C1 segment of cervical spinal cord (tissue), 14 donors: ENCODE measurements at regions not wholly inside any gene's neighbourhood (a gene's known extent, or its start where the extent isn't known, plus 50 kb on each side); places are given as distances from the start of the nearest gene placed in this dataset.
"Not testable (repeated sequence)": the region's sequence is repeated elsewhere in the genome, so short reads cannot be mapped to it uniquely, and the experiment has no call there.

Source experiments
- DNase-seq, 14 donors: peaks; one replicate each; lab custom pipeline; 2025; lab: John Stamatoyannopoulos, UW

DNA sequence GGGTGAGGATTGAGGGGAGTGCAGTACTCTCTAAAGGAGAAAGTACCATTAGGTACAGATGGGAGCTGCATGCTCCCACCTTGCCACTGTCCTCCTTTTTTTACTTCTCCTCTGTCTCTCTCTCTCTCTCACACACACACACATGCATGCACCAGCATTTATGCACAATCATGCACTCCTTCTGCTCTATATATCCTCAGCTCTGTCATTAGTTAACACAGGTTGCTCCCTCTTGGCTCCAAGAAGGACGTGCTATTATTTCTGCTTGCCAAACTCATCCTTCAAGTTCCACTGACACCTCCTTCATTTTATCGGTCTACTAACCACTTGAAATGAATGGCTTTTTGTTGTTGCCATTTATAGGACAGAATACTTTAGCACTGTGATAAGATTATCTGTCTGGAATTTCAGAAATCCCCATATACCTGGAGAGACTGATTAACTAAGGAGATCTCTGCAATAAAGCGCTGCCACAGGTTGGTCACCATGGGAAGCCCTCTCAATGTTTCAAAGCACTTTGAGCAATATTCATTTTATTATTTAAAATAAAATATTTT lies 178.5 kb upstream of the TRIB2 start:
- DNase-seq: no peak

DNA sequence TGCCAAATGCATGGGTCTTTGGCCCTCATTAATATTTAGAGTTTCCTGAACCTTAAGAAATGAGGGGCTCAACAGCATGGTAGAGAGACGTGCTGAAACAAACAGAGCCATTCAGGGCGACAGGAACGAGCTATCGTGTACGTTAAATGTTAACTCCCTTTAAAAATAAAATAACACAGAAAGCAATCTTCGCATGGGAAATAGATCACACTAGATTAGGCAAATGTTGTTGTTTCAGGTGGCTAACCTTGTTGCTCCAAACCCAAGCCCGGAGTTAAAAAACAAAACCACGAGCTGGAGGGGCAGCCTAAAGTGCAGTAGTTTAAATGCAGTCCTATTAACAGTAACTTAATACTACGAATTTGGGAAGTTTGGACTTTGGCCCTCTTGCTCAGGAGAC lies 177.4 kb upstream of the TRIB2 start:
- DNase-seq: no peak

DNA sequence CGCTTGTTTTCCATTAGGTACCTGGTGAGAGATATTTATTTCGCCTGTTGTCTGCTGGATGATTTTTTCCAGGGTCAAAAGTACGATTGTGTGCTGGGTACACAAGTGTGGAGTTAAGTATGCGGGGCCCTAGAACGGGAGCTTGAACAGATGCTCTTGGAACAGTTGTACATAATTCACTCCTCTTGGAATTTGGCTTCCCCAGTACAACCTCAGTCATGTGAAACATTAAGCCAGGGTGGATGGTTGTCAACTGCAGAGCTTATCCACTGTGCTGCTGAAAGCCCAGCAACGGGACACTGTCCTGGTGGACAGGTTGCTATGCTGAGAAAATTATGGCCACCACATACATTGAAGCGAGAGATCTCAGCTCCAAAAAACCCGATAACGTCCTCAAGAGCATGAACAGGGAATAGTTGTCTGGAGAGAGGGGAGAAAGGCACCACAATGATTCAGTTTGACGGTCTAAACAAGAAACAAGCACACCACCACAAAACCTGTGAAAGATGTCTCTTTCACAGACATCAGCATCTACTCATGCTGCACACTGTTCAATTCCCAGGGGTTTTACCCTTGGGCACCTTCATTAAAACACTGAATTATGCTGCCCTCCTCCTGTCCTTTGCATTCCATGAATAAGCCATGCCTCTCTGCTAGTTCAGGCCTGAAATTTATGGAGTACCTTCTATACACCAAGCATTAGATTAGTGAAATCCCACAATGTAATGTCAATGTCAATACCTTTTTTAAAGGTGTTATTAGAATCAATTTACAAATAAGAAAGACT lies 176.8 kb upstream of the TRIB2 start:
- no peak for DNase-seq

DNA sequence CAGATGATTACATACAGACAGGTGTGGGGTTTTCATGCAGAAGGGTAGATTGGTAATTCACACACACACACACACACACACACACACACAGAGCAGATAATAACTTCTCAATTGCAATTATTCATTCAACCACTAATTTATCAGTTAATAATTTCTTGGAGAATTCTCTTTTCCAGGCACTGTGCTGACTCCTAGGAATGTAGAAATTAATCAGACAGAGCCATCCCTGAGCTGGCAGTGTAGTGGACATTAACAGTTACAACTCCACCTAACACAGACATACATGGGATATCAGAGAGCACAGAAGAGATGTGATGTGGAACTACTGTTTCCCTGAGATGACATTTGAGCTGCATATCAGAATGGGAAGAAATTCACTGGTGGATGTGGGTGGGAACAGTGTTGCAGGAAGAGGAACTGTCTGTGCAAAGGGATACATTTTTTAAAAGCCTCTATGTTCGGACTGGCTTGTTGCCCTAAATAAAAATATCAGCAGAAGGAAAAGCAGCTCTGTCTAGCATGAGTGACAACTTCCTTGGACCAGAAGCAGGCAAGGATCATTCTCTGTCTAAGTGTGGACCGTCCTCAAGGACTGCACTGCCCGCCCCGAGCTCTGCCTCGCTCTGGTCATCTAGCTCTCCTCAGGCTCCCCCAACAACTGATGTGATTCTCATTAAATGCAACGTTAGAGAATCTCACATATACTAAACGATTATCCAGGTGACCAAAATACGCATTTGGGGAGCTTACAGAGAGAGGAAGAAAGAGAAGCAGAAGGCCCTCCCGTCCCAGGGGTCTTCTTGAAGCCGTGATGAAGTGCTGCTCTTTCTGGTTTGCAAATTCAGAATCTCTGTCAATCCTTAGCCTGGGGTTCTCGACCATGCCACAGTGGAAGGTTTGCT lies 173.4 kb upstream of the TRIB2 start:
- no peak for DNase-seq

DNA sequence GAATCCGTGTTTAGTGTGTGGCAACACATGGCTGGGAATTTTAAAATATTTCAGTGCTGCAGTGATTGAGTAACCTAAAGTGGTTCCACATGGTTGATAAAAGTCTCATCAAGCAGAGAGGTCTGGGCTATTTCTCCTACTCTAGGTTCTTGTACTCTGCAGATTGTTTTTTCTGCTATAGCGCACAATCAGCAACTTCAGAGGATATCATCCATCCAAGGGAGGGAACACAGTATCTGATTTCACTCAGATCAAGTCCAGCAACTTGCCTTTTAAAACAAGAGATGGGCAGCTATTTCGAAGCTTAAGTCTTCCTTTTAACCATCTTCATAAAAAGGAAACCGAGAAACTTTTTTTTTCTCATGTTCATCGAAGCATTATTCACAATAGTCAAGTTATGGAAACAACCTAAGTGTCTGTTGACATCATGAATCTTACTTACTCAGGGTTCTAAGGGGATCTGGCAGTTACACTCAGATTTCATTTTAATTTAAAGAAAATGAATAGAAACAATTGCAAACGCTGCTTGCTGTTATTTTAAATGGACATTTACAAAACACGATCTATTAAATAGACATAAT lies 172.7 kb upstream of the TRIB2 start:
- DNase-seq: no peak

DNA sequence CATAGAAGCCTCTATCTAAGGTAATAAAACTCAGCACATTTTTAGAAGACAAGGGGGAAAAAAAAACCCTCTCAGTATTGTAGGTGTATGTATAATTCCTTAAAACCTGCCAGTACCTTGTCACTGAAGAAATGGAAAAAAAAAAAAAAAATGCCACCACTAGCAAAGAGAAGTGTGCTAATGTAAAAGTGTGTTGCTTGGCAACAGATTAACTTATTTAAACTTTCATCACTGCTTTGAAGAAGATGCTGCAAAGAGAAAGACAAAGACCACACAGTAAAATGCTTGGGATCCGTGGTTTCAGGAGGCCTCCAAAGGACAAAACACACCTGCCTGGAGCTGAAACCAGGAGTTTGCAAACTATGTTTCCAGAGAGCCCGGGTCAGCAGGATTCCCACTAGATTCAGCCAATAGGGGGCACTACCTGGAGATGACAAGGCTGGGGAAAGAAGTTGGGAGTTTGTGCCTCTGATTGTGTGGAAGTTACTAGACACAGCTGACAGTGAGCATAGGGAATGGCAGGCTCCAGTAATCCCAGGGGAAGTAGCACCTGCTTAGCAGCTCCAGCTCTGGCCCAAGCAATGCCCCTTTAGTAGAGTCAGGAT lies 169.1 kb upstream of the TRIB2 start:
- DNase-seq: no peak

DNA sequence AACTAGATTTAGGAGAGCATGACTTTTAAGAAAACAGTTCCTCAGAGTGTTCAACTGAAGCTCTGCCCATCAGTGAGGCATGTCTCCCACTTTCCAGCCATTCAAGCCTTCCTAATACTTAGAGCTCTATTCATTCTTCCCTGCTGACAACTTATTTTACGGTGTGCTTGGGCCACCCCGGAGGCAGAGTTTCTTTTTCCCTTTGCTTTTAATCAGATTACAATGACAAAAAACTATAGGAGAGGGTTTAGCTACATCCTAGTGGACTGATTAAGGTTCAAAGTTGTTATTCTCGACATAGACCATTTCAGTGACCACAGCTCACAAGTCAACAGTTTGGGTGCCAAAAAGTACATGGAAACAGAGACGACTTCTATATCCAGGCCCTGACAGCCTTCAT lies 167.8 kb upstream of the TRIB2 start:
- DNase-seq: no peak

DNA sequence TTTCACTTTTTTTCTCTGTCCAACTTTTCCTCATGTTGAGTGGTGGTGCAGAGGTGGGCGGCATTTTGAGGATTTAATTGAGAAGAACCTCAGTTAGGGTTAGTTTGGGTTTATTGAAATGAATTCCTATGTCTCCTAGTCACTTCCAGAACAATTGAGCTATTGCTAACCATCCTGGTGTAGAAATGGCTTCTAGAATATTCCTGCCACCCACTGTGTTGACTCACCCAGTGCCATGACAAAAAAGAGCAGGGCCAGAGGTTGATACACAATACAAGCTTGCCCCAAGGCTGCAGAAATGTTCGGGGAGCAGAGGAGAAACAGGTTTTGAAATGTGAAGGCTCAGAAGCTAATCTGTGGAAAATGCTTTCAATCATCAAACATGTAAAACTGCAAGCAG lies 167.1 kb upstream of the TRIB2 start:
- no peak for DNase-seq

DNA sequence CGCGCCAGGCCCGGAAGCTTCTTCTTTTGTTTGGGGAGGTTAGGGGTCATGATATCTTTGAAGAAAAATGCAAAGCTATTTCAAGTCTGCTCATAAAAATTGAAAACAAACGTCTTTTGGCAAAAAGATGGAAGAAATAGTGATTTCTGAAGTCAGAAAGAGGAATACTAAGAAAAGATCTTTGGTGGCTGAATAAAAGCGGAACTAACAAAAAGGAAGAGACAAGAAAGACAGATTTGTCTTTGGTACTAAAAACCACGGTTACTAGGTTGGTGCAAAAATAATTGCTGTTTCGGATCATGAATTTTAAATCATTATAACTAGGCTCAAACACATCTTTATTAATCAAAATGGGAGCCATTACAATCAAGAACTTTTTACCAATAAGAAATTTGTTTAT lies 164.6 kb upstream of the TRIB2 start:
- DNase-seq: no peak

DNA sequence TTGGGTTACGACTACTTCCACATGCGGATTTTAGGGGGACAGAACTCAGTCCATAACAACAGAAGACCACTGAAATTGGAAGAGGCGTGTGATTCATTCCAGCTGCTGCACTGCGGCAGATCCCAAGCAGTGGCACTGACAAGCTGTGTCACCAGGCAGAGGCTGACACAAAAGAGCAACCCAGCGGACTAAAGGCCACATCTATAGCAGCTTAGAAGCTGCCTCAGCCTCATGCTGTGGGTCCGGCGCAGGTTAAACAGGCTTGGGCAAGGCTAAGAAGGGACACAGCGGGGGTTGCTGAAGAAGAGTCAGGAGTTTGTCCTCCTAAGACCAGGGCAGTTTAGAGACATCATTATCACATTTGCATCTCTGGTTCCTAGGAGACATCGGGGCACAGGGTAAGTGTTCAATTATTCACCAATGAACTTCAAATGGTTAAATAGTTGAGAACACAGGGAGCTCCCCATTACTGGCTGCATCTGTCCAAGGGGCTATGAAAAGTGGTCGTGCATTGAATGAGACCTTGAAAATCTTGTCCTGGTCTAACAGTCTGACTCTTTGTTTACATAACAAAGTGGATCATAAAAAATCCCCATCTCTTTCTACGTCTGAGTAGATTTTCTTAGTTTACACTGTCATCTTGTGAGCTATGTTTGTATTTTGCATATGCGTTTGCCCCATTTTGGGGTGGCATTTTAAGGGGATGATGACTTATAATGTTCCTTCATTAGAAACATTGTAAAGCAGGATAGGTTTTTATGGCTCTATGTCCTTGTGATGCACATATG lies 162.3 kb upstream of the TRIB2 start:
- DNase-seq: peak in 1 of 14 donors; percentile 8

DNA sequence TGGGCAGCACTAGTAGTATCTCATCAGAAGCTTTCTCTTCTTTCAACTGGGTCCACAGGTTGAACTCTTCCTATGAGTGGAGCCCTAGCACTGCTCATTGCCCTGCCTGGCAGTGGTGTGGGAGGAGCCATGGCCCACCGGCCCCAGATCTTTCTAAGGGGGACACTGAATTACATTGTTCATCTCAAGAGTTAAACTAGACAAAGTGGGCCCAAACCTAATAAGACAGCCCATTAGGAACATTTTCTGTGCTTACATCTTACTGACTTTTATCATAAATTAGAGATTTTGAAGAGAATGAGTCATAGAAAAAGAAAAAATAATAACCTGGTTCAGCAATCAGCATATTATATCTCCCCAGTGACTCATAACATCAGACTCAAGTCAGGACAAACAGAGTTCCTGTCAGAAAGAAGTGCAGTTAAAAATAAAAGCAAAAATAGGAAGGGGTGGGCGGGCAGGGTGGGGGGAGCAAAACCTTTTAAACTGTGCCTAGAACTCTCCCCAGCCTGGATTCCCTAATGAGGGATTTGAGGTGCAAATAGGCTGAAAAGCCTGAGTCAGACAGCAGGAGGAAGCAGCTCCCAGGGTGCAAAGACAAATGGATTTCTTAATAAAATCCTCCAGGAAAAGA lies 161.6 kb upstream of the TRIB2 start:
- no peak for DNase-seq

DNA sequence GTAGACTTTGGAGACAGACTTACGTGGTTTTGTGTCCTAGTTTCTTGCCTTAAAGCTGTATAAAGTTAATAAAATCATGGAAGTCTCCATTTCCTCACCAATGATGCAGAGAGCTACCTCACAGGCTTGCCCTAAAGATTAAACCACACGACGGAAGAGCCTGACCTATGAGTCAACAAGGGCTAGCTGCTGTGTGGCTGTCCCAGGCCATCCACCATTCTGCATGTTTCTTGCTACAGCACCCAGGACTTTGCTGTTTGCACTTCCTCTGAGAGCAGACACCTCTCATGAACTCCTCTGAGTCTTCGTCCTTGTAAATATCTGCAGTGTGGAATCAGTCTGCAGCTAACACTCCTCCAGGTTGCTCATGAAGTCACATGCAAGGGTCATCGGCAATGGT lies 160.0 kb upstream of the TRIB2 start:
- DNase-seq: no peak

DNA sequence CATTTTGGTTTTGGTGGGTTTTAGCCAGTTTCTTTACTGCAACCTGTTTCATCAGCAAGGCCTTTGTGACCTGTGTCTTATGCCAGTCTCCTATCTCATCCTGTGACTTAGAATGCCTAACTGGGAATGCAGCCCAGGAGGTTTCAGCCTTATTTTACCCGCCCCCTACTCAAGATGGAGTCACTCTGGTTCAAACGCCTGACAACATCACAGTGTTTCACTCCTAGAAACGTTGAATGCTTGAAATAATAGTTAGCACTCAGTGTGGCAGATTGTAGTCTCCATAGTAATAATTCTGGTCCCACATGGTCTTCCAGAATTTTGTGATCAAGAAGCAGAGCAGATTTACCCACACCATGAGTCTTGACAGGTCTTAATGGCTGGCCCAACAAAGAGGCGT lies 159.0 kb upstream of the TRIB2 start:
- DNase-seq: no peak

DNA sequence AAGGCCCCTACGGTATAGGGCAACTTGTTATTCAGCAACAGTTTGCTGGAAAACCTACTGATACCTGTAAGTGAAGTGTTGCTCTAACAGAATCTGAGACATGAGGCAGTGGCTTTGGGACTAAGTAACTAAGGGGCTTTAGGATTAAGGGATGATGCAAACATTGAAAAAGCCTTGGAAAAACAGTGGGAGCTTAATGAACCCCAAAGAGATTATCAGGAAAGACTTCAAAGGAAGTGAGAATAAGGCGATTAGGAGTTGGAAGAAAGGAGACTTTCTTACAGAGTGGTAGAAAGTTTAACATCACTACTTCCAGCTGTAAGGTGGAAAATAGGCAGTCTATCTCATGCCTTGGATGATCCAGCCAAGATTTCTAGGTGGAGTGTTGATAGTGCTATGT lies 158.2 kb upstream of the TRIB2 start:
- no peak for DNase-seq

DNA sequence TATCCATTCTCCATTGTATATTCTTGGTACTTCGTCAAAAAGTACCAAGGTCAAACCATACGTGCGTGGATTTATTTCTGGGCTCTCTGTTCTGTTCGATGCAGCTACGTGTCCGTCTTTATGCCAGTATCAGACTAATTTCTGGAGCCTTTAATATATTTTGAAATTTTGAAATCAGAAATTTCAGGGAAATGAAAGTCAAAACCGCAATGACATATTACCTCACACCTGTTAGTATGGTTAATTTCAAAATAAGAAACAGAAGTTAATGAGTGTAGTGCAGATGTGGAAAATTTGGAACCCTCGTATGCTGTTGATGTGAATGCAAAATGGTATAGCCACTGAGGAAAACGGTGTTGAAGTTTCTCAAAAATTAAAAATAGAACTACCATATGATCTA lies 156.1 kb upstream of the TRIB2 start:
- DNase-seq: no peak

DNA sequence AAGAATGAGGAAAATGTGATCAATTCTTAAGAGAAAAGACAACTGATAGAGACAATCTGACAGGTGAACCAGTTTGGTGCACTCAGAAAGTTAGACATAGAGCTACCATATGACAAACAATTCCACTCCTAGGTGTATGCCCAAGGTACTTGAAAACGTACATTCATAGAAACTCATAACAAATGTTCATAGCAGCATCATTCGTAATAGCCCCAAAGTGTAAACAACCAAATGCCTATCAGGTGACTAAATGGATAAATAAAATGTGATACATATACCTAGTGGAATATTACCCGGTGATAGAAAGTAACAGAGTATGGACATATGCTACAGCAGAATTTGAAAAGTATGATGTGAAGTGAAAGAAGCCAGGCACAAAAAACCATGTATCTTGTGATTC lies 149.3 kb upstream of the TRIB2 start:
- DNase-seq: no peak

DNA sequence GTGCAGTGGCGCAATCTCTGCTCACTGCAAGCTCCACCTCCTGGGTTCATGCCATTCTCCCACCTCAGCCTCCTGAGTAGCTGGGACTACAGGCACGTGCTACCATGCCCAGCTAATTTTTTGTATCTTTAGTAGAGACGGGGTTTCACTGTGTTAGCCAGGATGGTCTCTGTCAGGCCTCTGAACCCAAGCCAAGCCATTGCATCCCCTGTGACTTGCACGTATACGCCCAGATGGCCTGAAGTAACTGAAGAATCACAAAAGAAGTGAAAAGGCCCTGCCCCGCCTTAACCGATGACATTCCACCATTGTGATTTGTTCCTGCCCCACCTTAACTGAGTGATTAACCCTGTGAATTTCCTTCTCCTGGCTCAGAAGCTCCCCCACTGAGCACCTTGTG lies 147.2 kb upstream of the TRIB2 start:
- not testable (repeated sequence) for DNase-seq

DNA sequence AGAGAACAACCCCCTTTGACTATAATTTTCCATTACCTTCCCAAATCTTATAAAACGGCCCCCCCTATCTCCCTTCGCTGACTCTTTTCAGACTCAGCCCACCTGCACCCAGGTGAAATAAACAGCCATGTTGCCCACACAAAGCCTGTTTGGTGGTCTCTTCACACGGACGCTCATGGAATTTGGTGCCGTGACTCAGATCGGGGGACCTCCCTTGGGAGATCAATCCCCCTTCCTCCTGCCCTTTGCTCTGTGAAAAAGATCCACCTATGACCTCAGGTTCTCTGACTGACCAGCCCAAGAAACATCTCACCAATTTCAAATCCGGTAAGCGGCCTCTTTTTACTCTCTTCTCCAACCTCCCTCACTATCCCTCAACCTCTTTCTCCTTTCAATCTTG lies 146.8 kb upstream of the TRIB2 start:
- not testable (repeated sequence) for DNase-seq

DNA sequence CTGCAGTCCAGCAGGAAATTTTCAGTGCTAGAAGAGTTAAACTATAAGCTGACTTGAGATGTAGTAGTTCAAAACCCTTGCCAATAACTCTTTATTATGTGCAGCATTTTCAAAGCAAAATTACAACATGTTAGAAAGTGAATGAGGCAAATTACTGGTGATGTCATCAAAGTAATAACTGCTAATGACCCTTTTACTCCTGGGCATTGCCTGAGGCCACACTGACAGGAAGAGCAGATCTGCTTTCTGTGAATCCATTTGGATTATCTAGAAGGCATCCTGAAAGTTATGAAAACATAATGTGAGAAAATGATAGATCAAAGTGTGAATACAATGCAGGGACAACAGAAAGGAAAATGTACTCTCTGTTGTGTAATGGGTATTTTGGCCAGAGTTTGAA lies 139.6 kb upstream of the TRIB2 start:
- no peak for DNase-seq

DNA sequence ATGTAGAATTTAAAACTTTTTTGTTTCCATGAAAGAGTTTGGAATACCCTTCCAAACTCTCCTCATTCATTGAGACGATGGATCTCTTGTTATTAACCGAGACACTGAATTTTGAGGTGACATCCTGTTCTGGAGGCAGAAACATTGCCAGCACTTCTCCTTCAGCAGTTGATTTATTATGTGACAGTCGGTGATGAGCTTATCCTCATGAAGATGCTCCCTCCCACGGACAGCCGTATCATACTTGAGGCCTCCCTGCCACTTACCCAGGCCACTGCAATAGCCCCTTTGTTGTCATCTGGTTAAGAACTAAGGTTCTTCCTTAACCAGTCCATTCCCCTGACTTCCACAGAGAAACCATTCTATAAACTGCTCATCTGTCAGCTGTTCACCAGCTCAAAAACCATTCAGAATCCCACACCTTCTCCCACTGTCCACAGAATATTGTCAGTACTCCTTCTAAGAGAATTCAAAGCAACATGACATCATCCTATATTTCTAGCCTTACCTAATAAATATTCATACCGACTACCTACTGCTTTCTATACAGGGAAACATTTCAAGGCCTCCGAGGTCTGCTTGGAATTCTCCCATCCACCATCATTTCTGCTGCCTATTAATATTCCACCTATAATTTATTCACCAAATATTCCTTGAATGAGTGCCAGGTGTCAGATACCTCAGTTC lies 139.0 kb upstream of the TRIB2 start:
- DNase-seq: no peak
